ENCODE measurements at regions not wholly inside any gene's neighbourhood (a gene's known extent, or its start where the extent isn't known, plus 50 kb on each side); places are given as distances from the start of the nearest gene placed in this dataset.

GRCh38 chr3:6088433-6088832 lies 772.5 kb upstream of the GRM7 start:
- TF ChIP-seq CTCF (IDR thresholded peaks at IDR 0.05; ENCODE audit: low read length) (no peak), EZH2 (optimal IDR thresholded peaks at IDR 0.05; ENCODE audit: low read depth, low read length) (no peak), EZH2phosphoT487 (IDR thresholded peaks at IDR 0.05; ENCODE audit: low read length) (no peak)
